Renal pelvis (tissue), 1 donor: ENCODE measurements at regions not wholly inside any gene's neighbourhood (a gene's known extent, or its start where the extent isn't known, plus 50 kb on each side); places are given as distances from the start of the nearest gene placed in this dataset.

ENCODE experiments used
- DNase-seq: peaks from one replicate; pipeline ENCODE4 v3.0.0-alpha.2; 2013

DNA sequence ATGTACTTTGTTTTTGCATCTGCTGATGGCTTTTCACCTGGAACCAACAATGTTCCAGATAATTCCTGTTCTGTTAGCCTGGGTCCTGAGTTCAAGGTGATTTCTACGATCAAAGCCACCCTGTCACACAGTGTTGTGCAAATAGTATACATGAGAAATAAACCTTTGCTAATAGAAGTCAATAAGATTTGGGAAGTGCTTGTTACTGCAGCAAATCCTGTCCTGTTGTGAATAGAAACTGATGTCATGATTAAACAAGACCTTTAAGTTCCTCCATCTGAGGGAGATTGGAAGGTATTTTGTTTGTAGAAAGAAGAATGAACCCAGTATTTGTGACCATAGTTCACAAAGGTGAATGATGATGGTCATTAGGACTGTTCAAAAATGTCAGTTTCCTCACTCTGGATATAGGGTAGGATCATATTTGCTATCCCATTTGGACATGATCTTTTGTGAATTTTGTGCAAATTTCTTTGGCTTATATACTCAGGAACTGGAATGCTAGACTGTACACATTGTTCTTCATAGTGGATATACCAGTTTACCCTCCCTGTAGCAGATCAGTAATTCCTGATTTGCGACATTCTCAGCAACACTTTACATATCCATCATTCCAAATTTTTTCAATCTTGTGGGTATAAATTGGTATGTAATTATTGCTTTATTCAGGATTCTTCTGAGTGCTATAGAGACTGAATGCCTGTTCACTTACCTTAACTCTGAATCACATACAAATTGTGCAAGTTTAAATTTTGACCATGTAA lies 428.5 kb downstream of the METTL15 start:
- no peak for DNase-seq

DNA sequence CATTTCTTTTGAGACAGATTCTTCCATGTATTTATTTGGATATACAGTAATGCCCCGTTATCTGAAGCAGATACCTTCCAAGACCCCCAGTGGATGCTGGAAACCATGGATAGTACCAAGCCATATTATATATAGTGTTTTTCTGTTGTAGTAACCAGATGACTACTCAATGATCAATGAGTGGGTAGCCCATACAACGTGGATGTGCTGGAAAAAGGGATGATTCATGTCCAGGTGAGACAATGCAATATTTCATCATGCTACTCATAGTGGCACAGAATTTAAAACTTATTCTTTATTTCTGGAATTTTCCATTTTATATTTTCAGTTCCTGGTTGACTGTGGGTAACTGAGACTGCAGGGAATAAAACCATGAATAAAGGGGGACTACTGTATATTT lies 427.5 kb downstream of the METTL15 start:
- DNase-seq: no peak

DNA sequence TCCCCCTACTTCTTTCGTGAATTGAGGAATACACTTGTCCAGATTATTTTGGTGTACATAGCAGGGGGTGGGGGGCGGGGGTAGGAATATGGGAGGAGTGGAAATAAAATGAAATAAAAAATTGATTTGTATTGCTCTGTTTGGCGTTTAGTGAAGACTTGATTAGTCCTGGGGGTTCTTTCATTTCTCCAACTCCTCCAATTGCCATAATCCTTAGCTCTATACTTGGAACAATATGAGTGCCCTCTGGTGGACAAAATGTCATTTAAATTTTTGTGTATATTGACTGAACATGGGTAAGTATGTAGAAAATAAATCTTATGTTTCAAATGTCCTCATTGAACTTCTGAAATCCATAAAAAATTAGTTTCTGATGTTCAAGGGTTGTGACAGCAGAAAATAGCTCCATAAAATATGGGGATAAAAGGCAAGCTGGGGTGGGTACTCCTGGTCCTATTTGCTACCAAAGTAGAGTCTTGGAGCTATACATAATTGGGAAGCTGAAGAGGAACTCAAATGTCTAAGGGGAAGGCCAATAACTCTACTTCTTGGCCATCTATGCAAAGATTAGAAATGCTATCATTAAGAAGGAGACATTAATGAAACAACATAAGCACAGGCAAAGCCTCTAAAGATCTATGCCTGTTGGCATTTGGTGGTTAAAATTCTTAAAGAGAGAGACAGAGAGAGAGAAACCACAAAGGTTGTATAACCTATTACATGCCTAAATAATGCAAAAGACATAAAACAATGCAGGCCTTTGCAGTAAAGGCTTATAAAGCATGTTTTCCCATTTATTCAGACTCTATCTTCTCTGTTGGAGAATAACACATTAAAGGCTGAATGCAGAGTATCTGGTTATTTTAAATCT lies 421.6 kb downstream of the METTL15 start:
- peak; percentile 33 for DNase-seq

DNA sequence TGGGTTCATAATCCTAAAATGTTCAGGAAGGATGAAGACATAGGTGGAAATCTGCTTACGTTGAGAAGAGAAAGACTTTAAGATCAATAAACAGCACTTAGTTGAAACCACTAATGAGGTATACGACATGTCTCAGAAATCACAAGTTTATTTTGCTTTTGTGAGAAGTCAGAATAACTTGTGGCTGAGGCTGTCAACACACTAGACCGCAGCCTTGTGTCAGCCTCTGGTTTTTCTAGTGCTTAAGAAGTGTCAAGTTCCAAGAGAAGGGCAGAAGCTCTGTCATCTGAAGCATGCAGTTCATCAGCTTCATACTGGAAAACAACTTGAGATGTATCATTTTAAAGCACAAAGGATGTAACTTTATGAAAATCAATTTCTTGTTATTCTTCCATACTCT lies 420.9 kb downstream of the METTL15 start:
- no peak for DNase-seq

DNA sequence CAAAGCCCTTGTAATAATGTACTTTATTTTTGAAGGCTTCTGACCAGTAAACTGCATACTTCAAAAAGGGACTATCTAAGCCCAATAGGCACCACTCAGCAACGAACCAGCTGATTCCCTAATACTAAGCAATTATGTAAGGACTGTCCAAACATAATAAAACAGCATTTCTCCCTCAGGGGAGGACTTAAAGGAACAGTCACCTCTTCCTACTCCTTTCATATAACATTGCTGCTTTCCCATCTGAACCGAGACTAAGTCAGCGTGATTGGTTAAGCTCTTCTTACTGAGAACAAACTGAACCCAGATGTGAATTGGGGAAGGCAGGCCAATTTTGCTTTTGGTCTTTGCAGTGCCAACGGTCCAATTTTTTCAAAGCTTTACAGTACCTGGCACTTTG lies 420.0 kb downstream of the METTL15 start:
- no peak for DNase-seq

DNA sequence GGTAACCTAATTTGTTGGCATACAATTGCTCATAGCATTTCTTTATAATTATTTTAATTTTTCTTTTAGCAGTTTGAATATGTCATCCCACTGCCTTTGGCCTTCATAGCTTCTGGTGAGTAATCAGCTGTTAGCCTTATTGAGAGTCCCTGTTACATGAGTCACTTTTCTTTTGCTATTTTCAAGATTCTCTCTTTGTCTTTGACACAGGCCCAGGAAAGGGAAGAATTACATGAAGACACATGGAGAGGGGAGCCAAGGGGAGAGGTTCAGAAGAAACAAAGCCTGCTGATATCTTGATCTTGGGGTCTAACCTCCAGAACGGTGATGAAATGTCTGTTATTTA lies 418.2 kb downstream of the METTL15 start:
- no peak for DNase-seq

DNA sequence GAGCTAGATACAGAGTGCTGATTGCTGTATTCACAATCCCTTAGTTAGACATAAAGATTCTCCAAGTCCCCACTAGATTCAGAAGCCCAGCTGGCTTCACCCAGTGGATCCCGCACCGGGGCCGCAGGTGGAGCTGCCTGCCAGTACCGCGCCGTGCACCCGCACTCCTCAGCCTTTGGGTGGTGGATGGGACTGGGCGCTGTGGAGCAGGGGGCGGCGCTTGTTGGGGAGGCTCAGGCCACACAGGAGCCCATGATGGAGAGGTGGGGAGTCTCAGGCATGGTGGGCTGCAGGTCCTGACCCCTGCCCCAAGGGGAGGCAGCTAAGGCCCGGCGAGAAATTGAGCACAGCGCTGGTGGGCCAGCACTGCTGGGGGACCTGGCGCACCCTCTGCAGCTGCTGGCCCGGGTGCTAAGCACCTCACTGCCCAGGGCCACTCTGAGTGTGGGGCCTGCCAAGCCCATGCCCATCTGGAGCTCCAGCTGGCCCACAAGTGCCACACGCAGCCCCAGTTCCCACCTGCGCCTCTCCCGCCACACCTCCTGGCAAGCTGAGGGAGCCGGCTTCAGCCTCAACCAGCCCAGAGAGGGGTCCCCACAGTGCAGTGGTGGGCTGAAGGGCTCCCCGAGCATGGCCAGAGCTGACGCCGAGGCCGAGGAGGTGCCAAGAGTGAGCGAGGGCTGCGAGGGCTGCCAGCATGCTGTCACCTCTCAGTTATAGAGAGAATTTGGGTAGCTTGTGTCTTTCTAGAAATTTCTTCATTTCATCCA lies 417.6 kb downstream of the METTL15 start:
- no peak for DNase-seq

DNA sequence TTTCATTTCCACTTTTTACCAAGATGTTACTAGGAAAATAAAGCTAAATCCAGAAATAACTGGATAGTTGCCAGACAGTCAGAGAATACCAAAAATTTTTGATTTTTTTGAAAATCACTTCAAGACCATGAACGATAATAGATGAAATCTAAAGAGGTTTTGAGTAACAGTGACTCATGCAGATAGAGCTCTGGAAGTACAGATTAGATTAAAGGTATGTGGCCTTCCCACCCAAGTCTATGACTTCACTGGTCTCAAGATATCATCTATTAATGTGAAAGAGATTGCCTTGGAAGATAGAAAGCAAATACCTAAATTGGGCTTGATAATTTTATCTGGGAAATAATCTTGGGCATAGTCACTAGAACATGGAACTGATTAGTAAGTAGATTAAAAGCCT lies 415.9 kb downstream of the METTL15 start:
- DNase-seq: no peak

DNA sequence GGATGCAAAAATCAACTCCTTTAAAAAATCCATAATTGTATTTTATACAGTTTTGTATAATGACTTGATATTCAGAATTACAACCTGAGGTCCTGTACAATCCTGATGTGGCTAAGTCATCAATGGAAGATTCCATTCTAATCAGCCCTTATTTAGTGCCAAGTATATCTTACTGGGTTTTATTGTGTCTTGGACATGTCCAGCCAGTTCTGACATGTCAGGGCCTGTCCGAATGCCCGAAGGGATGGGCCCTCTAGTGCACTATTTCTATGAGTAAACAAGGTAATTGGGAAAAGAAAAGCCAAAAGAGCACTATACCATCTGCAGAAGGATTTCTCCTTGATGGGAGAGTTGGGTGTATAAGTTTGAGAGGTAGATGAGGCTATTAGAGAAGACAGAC lies 412.9 kb downstream of the METTL15 start:
- no peak for DNase-seq

DNA sequence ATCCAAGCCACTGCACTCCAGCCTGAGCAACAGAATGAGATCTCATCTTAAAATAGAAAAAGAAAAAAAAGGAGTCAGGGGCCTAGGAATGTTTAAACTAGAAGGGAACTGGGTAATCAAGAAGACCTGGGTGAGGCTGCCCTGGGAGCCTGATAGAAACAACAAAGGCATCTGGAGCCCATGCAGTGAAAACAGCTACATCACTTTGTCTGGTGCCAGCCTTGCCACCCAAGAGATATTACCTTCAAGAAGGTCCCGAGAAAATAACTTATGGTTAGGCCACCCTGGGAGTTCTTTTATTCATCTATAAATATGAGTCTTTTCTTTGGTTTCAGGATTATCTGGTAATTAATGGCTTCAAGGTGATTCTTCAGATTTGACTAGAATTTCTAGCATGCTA lies 412.1 kb downstream of the METTL15 start:
- DNase-seq: no peak

DNA sequence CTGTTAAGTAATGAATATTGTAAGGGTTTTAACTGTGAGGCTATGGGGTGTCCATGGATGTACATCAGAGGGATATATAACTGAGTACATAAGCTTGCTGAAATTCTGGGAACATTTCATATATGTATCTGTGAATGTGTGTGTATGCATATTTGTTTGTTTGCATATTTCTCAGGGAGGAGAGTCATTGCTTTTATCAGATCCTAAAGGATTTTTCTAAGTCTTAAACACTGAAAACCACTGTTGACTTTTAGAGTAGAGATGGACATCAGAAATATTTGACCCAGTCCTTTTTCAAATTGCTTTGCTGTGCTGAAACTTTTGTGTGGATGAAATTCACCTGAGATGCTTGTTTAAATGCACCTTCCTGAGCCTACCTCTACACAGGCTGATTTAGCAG lies 410.6 kb downstream of the METTL15 start:
- DNase-seq: no peak

DNA sequence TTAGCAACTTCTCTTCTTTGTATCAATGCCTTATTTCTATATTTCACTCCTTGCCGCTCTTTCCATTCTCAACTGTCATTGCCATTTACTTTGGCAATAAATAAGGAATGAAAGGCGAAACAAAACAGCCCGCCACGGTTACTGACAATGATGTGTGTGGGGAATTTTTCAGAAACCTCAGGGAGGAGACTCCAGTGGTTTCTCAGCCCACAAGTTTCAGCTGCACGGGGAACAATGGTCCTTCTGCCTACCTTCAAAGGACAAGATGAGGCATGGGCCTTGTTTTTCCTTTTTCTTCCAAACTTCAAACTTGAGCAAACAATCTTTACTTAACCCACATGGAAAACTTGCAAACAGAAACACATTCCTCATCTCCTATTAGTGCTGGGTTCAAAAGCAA lies 409.4 kb downstream of the METTL15 start:
- no peak for DNase-seq

DNA sequence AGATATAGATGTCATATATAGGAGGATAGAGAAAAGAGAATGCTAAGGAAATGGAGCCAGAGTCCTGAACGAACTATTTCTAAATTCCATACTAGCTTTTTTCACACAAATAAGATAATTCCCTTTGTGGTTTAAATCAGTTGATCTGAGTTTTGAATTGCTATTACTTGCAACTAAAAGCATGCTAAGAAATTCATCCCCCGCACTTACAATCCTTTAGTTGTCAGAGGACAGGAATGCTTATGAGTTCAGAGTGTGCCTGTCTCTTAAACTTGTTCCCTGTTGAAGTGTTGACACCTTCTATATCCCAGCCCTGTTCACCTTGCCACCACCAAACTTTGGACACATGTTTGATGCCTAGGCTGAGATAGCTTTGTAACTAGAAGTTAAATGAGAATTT lies 406.2 kb downstream of the METTL15 start:
- DNase-seq: no peak

DNA sequence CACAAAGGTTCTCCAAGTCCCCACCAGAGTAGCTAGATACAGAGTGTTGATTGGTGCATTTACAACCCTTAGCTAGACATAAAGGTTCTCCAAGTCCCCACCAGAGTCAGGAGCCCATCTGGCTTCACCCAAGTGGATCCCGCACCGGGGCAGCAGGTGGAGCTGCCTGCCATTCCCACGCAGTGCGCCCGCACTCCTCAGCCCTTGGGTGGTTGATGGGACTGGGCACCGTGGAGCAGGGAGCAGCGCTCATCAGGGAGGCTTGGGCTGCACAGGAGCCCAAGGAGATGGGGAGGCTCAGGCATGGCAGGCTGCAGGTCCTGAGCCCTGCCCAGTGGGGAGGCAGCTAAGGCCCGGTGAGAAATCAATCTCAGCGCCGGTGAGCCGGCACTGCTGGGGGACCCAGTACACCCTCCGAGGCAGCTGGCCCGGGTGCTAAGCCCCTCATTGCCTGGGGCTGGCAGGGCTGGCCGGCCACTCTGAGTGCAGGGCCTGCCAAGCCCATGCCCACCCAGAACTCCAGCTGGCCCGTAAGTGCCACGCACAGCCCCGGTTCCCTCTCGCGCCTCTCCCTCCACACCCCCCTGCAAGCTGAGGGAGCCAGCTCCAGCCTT lies 404.1 kb downstream of the METTL15 start:
- DNase-seq: no peak

DNA sequence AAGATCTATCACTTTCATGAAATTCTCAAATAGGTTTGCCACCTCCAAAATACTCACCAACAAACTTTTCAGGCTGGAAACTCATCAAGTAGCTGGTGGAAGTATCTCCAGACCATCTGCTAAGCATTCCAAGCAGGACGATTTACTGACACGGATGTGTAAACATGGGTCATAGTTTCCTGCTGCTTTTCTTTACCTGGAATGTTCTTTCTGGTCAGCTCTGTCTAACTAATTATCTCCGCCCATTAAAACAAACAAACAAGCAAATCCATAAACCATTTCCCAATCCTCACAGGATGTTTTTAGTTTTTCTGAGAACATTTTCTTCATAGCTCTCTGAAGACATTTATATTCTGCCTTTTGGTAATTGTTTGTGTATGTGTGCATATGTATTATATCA lies 397.0 kb downstream of the METTL15 start:
- no peak for DNase-seq

DNA sequence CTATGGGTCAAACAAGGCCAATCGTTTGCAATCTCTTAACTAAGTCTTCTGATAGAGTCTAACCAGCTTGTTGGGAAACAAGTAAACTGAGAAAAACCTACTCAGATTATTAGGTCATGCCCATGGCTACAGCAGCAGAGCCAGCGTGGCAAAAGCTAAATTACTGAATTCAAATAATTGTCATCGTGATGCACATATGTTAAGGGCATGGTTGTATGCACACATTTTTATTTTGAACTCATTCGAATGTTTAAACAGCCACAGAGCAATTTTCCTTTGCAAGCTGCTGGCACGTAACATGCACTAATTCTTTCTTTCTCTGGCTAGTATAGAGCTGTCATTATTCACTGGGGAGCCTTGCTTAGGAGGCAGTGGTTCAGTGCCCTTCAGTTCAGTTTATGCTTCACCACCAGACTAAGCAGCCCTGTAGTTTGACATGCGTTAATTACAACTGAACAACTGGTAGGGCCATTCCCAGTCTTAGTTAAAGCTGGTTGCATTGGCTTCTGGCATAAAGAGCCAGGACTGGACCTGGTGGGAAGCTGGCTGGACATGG lies 396.4 kb downstream of the METTL15 start:
- DNase-seq: no peak

DNA sequence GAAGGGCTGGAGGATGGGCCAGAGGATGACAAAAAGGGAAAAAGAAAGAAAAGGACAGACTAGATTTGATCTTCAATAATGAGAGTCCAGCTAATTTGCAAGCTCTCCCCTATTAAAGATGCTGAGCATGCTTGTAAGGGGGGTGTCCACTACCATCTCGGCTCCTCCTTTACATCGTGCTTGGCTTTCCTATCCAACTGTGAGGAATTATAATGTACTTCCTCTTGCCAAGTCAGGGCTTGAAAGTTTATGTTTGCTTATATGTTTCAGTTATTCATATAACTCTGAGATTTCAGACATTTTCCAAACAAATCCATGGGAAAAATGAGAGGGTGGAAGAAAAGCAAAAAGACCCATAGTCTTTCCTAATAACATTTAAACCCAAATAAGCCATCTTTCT lies 387.1 kb downstream of the METTL15 start:
- DNase-seq: no peak

DNA sequence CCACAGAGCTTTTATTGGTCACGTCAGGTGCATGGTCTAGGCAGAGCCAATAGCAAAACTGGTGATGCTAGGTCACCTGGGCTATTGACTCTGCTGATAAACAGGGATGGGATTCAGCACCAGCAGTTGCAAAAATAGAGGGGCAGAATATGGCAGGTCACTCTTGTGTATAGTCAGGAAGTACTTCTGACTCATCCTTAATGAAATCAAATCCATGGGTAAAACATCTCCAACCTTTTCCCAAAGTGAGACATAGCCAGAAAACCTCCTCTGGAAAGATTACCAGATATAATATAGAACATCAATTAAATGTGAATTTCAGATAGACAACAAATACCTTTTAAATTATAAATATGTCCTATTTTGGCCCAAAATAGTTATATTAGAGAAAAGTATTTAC lies 383.2 kb downstream of the METTL15 start:
- no peak for DNase-seq

DNA sequence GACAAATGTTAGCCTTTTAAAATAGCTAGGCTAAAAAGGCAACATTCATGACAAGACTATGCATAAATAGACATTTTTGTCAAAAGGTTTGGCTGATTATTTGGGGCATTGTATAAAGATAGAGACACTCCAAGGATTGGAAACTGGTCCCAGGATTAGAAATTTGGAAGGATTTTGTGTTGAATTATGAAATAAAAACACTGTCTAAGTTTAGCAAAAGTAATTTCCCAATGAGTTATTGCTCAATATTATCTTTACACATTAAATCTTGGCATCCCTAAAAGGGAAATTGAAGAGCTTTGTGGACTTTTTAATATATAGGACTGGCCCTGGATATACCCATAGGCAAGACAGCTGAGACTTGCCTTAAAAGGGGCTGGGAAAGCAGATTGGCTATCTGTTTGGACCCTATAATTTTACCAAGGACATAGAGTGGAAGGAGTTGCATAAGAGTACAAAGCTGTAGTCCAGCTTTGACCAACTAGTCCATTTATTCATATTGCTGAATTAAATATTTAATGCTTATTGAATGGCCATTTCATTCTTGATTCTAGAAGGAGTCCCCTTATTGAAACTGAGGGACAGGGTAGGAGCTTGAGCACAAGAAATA lies 382.7 kb downstream of the METTL15 start:
- no peak for DNase-seq

DNA sequence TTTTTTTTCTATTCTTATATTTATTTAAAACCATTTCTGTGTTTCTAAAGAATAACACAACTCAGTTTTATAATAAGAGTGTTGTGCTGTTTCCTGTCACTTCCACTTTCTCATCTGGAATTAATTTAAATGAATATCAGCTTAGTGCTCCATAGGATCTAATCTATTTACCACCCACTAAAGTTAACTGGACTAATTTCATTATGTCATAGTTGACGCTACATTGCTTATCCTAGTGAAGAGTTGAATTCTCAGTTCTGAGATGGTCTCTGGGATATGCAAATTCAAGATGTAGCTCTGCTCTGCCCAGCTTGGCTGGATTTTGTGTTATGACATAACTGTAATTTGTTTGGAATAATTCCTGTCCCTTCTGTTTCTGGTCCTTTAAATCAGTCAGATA lies 380.1 kb downstream of the METTL15 start:
- no peak for DNase-seq

DNA sequence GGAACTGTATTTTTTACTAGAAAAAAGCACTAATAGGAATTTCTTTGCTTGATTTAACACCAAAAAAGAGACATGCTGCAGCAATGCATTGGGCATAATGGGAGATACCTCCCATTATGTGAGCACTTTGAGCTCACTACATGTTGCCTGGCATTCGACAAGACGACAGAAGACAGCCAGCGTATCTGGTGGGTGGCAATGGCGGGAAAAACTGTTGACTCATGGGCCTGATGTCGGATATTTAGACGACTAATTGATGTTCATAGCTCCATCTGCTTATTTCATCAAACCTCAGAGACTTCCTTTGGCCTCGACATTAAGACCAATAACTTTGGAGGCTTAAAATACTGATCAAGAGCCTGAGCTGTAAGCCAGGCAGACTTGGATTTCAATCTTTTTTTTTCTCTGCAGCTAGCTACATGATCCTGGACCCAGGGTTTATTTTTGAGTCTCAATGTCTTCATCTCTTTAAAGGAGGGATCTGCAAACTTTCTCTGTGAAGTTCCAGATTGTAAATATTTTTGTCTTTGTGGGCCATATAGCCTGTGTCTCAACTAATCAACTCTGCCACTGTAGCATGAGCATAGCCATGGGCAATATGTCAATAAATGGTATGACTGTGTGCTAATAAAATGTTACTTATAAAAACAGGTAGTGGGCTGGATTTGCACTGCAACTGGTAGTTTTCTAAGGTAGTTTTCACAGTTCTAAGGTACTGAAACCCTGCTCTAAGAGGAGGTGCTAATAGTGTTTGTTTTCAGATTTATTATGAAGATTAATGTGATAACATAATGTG lies 375.1 kb downstream of the METTL15 start:
- DNase-seq: no peak
